ENCODE measurements at regions not wholly inside any gene's neighbourhood (a gene's known extent, or its start where the extent isn't known, plus 50 kb on each side); places are given as distances from the start of the nearest gene placed in this dataset.

DNA sequence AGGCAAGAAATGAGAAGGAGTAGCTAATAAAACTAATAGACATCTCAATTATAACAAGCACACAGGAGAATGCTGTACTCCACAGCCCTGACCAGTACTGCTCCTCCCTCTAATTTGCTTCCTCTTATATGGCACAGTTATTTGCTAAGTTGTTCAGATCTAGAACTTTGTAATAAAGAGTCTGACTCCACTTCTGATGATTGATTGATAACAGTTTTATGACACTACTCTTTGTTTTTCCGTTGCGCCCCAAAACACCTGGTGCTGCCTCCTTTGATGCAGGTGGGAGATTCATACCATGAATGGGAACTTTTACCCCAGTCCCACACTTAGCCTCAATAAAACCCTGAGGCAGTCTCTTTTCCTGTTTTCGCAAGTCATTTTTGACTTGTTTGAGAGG, 777.7 kb downstream of the GBE1 start:
- intact Hi-C loops (cut with DNase I): no loop called here
- H3K4me1 ChIP-seq: no peaks in the 10 kb centered on the region
- H3K9me3 ChIP-seq: peaks cover 0 to 9% (median 0%) of the 10 kb centered on the region in 12 donors
- no peak overlapping the region for H3K4me3 ChIP-seq
- no peak overlapping the region for H3K27ac ChIP-seq
- no peaks in the 10 kb centered on the region for H3K27me3 ChIP-seq
- H3K36me3 ChIP-seq: no peaks in the 10 kb centered on the region
- WGBS, 4 donors: 73 to 93% (median 87%) methylated on average over 3 of the region's 3 CpGs
- DNase-seq (no peak), ATAC-seq (no peak)
- TF ChIP-seq, protein P1, sequence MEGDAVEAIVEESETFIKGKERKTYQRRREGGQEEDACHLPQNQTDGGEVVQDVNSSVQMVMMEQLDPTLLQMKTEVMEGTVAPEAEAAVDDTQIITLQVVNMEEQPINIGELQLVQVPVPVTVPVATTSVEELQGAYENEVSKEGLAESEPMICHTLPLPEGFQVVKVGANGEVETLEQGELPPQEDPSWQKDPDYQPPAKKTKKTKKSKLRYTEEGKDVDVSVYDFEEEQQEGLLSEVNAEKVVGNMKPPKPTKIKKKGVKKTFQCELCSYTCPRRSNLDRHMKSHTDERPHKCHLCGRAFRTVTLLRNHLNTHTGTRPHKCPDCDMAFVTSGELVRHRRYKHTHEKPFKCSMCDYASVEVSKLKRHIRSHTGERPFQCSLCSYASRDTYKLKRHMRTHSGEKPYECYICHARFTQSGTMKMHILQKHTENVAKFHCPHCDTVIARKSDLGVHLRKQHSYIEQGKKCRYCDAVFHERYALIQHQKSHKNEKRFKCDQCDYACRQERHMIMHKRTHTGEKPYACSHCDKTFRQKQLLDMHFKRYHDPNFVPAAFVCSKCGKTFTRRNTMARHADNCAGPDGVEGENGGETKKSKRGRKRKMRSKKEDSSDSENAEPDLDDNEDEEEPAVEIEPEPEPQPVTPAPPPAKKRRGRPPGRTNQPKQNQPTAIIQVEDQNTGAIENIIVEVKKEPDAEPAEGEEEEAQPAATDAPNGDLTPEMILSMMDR (IDR thresholded peaks at IDR 0.05): no peak
- TF ChIP-seq POLR2A (IDR thresholded peaks at IDR 0.05): no peak

DNA sequence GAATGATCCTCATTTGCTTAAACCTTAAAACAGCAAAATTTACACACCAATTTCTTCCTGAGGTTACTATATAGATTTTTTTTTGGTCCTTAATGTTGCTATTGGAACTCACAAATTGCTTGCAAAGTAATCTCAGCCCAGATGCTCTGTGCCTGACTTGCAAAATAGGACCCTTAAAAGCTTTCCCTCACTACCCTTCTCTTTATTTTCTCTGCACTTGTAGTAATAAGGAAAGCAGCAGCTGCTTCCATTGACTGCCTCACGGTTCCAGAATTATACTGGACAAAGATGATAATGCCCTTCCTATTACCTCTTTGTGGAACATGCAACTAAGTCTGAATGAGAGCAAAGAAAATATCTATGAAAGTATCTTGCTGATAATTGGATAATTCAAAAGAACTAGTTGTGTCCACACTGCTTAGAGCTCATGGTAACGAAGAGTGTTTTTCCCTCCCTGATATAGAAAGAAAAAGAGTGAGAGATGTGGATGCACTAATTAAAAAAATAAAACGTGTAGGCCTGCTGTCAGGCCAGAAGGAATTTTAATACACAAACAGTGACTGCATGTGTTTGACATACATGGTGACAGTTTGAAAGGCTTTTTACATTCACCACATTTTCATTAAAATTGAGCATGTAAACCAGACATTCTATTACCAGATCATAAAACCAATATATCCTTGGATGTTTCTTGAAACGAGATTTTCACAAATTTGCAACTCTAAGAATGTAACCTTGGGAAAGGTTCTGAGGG, 783.1 kb downstream of the GBE1 start:
- no peak for TF ChIP-seq POLR2A (IDR thresholded peaks at IDR 0.05)
- TF ChIP-seq, protein P1 (IDR thresholded peaks at IDR 0.05): no peak
- intact Hi-C loops (cut with DNase I): no loop called here
- Histone ChIP-seq H3K4me1 (no peaks in the 10 kb centered on the region), H3K27ac (no peak overlapping the region), H3K36me3 (no peaks in the 10 kb centered on the region), H3K4me3 (no peak overlapping the region), H3K9me3 (peaks cover 0 to 5% (median 0%) of the 10 kb centered on the region in 12 donors), H3K27me3 (no peaks in the 10 kb centered on the region)
- ATAC-seq (no peak), DNase-seq (no peak)
- 50 to 63% (median 52%) methylated on average over 4 of the region's 4 CpGs for WGBS, 4 donors

DNA sequence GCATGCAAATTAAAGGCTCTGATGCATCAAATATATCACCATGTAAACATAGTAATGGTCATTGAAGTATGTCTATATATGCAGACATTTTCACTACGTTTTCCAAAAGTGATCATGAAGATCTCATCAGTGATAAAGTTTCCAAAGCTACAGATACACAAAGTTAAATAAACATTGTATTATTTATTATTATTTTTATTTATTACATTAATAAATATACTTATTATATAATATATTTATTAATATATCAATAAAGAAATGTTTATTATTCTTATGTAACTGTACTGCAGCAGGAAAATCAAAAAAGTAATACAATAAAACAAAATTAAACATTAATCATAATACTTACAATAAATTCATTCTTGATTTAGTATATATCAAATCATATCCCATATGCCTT, 791.2 kb downstream of the GBE1 start:
- Histone ChIP-seq H3K27me3 (no peaks in the 10 kb centered on the region), H3K9me3 (peaks cover 0 to 32% (median 5%) of the 10 kb centered on the region in 12 donors), H3K4me1 (no peaks in the 10 kb centered on the region), H3K36me3 (no peaks in the 10 kb centered on the region), H3K4me3 (no peak overlapping the region), H3K27ac (no peak overlapping the region)
- intact Hi-C loops (cut with DNase I): no loop called here
- DNase-seq (no peak), ATAC-seq (no peak)
- WGBS, 4 donors: 65 to 75% (median 68%) methylated on average over 1 of the region's 1 CpG
- TF ChIP-seq, protein P1 (IDR thresholded peaks at IDR 0.05): no peak
- no peak for TF ChIP-seq POLR2A (IDR thresholded peaks at IDR 0.05)

DNA sequence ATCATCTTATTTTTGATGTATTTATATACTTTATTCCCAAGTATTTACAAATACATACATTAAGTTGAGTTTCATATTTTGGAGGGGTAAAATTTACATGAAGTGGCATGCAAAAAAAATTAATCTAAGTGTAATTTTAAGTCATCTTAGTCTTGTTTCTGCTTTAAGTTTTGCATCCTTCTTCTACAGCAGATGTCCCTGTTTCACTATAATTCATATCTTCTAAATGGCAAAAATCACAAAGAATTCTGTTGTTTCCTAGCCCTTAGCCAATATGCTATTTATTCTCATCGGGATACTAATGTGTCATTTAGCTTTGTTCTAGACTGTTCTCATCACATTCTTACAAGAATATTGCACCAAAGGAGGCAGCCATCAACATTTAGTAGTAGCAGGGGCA, 831.9 kb downstream of the GBE1 start:
- WGBS, 4 donors: 85 to 94% (median 88%) methylated on average over 1 of the region's 1 CpG
- H3K4me3 ChIP-seq: no peak overlapping the region
- intact Hi-C loops (cut with DNase I): no loop called here
- ATAC-seq (no peak), DNase-seq (no peak)
- no peaks in the 10 kb centered on the region for H3K4me1 ChIP-seq
- TF ChIP-seq, protein P1 (IDR thresholded peaks at IDR 0.05): no peak
- no peak for TF ChIP-seq POLR2A (IDR thresholded peaks at IDR 0.05)
- no peak overlapping the region for H3K27ac ChIP-seq
- no peaks in the 10 kb centered on the region for H3K36me3 ChIP-seq
- H3K27me3 ChIP-seq: no peaks in the 10 kb centered on the region
- H3K9me3 ChIP-seq: peaks cover 0 to 16% (median 4%) of the 10 kb centered on the region in 12 donors

Data from heart left ventricle (tissue), 16 donors.